ENCODE measurements at regions not wholly inside any gene's neighbourhood (a gene's known extent, or its start where the extent isn't known, plus 50 kb on each side); places are given as distances from the start of the nearest gene placed in this dataset.

DNA sequence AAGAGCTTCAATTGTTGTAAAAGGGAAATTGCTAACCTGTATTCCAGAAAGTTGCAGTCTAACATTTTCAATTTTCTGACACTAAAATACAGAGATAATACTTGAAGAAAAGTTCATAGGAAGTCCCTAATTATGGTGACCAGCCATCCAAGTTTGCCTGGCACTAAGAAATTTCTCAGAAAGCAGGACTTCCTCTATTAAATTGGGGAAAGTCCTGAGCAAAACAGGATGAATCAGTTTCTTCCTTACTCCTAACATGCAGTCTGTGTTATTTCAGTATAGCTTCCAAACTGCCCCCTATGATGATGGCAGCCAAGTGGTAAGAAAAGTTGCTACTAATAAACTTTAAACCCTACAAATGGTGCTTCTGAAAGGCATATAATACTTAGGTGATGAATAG lies 133.5 kb upstream of the SGO1 start:
- BruUV-seq (replicated peaks) = no TSS peak
- dilution Hi-C loops (cut with HindIII; ENCODE audit: low sequenced_read_pairs, unreplicated experiment) = no loop called here
- Histone ChIP-seq H2AFZ (replicated peaks; ENCODE audit: low read length, poor library complexity) (no peak overlapping the region), H4K91ac (ENCODE audit: insufficient read depth, low read depth, low read length) (no peak overlapping the region), H3K9ac (ENCODE audit: low read depth, low read length) (no peak overlapping the region), H3K18ac (ENCODE audit: low read depth, low read length) (no peak overlapping the region), H3K27me3 (ENCODE audit: control insufficient read depth, insufficient read depth, low read length) (no peaks in the 10 kb centered on the region), H3K4ac (ENCODE audit: low read depth, low read length) (no peak overlapping the region), H3K36me3 (ENCODE audit: control insufficient read depth, insufficient read depth, low read length) (no peaks in the 10 kb centered on the region), H2AK9ac (replicated peaks; ENCODE audit: low read depth, low read length, poor library complexity) (no peak overlapping the region), H2BK120ac (ENCODE audit: low read depth, low read length) (no peak overlapping the region), H2BK20ac (ENCODE audit: low read depth, low read length) (no peak overlapping the region), H2AK5ac (ENCODE audit: low read depth, low read length) (no peak overlapping the region), H3K4me2 (ENCODE audit: low read depth, low read length) (no peak overlapping the region), H3K56ac (ENCODE audit: extremely low read depth, insufficient read depth, low read length) (no peak overlapping the region), H3K23ac (ENCODE audit: low read depth, low read length) (no peak overlapping the region), H3K14ac (replicated peaks; ENCODE audit: low read depth, low read length) (no peak overlapping the region), H2BK15ac (ENCODE audit: low read depth, low read length) (no peak overlapping the region), H3K27ac (ENCODE audit: insufficient read depth, low read length) (no peak overlapping the region), H3K4me1 (ENCODE audit: control insufficient read depth, insufficient read depth, low read length) (no peaks in the 10 kb centered on the region), H2BK5ac (ENCODE audit: low read depth, low read length, poor library complexity, severe bottlenecking) (no peak overlapping the region), H4K5ac (ENCODE audit: low read depth, low read length) (no peak overlapping the region), H3K9me3 (ENCODE audit: control insufficient read depth, insufficient read depth, low read length) (peaks cover 4% of the 10 kb centered on the region; the same call in 1 of the 2 replicates), H3K79me1 (ENCODE audit: low read depth in 1 of 2, low read length in 2 of 2) (no peaks in the 10 kb centered on the region), H4K8ac (ENCODE audit: low read depth in 2 of 2, low read length in 2 of 2) (no peak overlapping the region), H3K4me3 (ENCODE audit: insufficient read depth, low read depth, low read length) (no peak overlapping the region), H4K20me1 (ENCODE audit: insufficient read depth, low read length) (no peaks in the 10 kb centered on the region), H3K9me1 (ENCODE audit: insufficient read depth, low read length) (no peaks in the 10 kb centered on the region)
- CTCF ChIA-PET = interaction anchor here (0.6 kb wide), 1 partner anchor 10 kb away, joined by 4 read pairs; no protein-coding TSS in a partner anchor
- ATAC-seq (ENCODE audit: low read depth) (no peak), DNase-seq (no peak)
- intact Hi-C loops (cut with micrococcal nuclease) = no loop called here
- TF ChIP-seq RCOR1 (IDR thresholded peaks at IDR 0.05; ENCODE audit: insufficient replicate concordance, low read length) (no peak), MXI1 (IDR thresholded peaks at IDR 0.05; ENCODE audit: borderline replicate concordance, low read depth, low read length) (no peak), MAFK (IDR thresholded peaks at IDR 0.05; ENCODE audit: low read depth, low read length) (no peak), FOS (IDR thresholded peaks at IDR 0.05; ENCODE audit: low read depth, low read length) (no peak), RFX5 (IDR thresholded peaks at IDR 0.05; ENCODE audit: low read depth, low read length) (no peak), SMC3 (IDR thresholded peaks at IDR 0.05; ENCODE audit: low read depth, low read length) (no peak), CTCF (conservative IDR thresholded peaks at IDR 0.05; ENCODE audit: low read depth, low read length) (no peak)
- POLR2A ChIA-PET (ENCODE audit: unreplicated experiment) = no interaction called here
- in situ Hi-C loops (cut with MboI; ENCODE audit: low sequenced_read_pairs) = no loop called here
